ENCODE measurements at regions not wholly inside any gene's neighbourhood (a gene's known extent, or its start where the extent isn't known, plus 50 kb on each side); places are given as distances from the start of the nearest gene placed in this dataset.

- no peak for TF ChIP-seq CTCF (IDR thresholded peaks at IDR 0.05)
- no peak for TF ChIP-seq EZH2 (IDR thresholded peaks at IDR 0.05; ENCODE audit: borderline replicate concordance, insufficient read depth, low read depth, low read length, poor library complexity, severe bottlenecking)
Observed at GRCh38 chr5:107771926-107772325, 101.2 kb upstream of the EFNA5 start.
